Keratinocyte (primary cell): ENCODE measurements at regions not wholly inside any gene's neighbourhood (a gene's known extent, or its start where the extent isn't known, plus 50 kb on each side); places are given as distances from the start of the nearest gene placed in this dataset.

Experiments used
- CTCF ChIP-seq, 3 experiments: IDR thresholded peaks in 1 of 3; conservative IDR thresholded peaks in 1 of 3; optimal IDR thresholded peaks in 1 of 3; 2 replicates in 2 of 3; 3 replicates in 1 of 3; pipeline versions ENCODE3 to v1.5.1; 2011; ENCODE audit warnings: low read length in 3 of 3, mild to moderate bottlenecking in 3 of 3, moderate library complexity in 2 of 3, control low read depth in 1 of 3, inconsistent platforms in 1 of 3; ENCODE audit not compliant: insufficient read depth in 2 of 3; ENCODE audit errors: extremely low read depth in 1 of 3
- EZH2 ChIP-seq: IDR thresholded peaks from one replicate; pipeline ENCODE4 v1.6.1; 2012; ENCODE audit warnings: inconsistent platforms, mild to moderate bottlenecking, low read length, moderate library complexity

GRCh38 chr16:79734721-79735120 is 134.2 kb upstream of the MAF start:
- TF ChIP-seq CTCF (optimal IDR thresholded peaks at IDR 0.05 in 1 of 3, IDR thresholded peaks at IDR 0.05 in 1 of 3, conservative IDR thresholded peaks at IDR 0.05 in 1 of 3; ENCODE audit: extremely low read depth in 1 of 3, insufficient read depth in 2 of 3, low read length in 3 of 3) = no peak
- no peak for TF ChIP-seq EZH2
